Upper lobe of right lung (tissue), 1 donor: ENCODE measurements at regions not wholly inside any gene's neighbourhood (a gene's known extent, or its start where the extent isn't known, plus 50 kb on each side); places are given as distances from the start of the nearest gene placed in this dataset.

ENCODE experiments used
- ATAC-seq: fragments of 200-7000 bp; cut with Tn5 transposase; one replicate; pipeline ENCODE4 v1.9.1; 2020; ENCODE audit warnings: mild to moderate bottlenecking, moderate library complexity
- DNase-seq: peaks from one replicate; pipeline ENCODE4 v3.0.0-alpha.2; 2020
- H3K27ac ChIP-seq: fragments of 200-600 bp; one replicate; pipeline ENCODE4 v1.8.0; 2022
- H3K27me3 ChIP-seq: fragments of 200-600 bp; one replicate; pipeline ENCODE4 v1.8.0; 2022; ENCODE audit warnings: mild to moderate bottlenecking
- H3K36me3 ChIP-seq: fragments of 200-600 bp; one replicate; pipeline ENCODE4 v1.8.0; 2022
- H3K4me1 ChIP-seq: fragments of 200-600 bp; one replicate; pipeline ENCODE4 v1.8.0; 2022
- H3K4me3 ChIP-seq: fragments of 200-600 bp; one replicate; pipeline ENCODE4 v1.8.0; 2022; ENCODE audit warnings: mild to moderate bottlenecking
- H3K9me3 ChIP-seq: fragments of 200-600 bp; one replicate; pipeline ENCODE4 v1.8.0; 2022
- CTCF ChIP-seq: fragments of 200-600 bp; IDR thresholded peaks from one replicate; pipeline ENCODE4 v1.8.0; 2022; ENCODE audit warnings: antibody characterized with exemption
- intact Hi-C: fragments of 100-400 bp; cut with DNase I; formaldehyde crosslinking; loops from one replicate; pipeline ENCODE4 v1.11.0; 2022
- donor health status: DM: no; HTN: yes; CAD: no; lungs with severe emphysema.

- peak; percentile 68 for ATAC-seq
- TF ChIP-seq CTCF: no peak
- no peaks in the 10 kb centered on the region for H3K36me3 ChIP-seq
- H3K4me1 ChIP-seq: no peaks in the 10 kb centered on the region
- no peak overlapping the region for H3K4me3 ChIP-seq
- DNase-seq: no peak
- no peak overlapping the region for H3K27ac ChIP-seq
- H3K9me3 ChIP-seq: no peaks in the 10 kb centered on the region
- intact Hi-C loops: no loop called here
- no peaks in the 10 kb centered on the region for H3K27me3 ChIP-seq
Observed at GRCh38 chr3:144109944-144110343, 138.3 kb downstream of the DIPK2A start.

GRCh38 chr3:144112036-144112435 is 140.4 kb downstream of the DIPK2A start:
- ATAC-seq: no peak

GRCh38 chr3:144112437-144112836 is 140.8 kb downstream of the DIPK2A start:
- H3K36me3 ChIP-seq: no peaks in the 10 kb centered on the region
- TF ChIP-seq CTCF: no peak
- DNase-seq (no peak), ATAC-seq (no peak)
- no peaks in the 10 kb centered on the region for H3K27me3 ChIP-seq
- H3K4me1 ChIP-seq: no peaks in the 10 kb centered on the region
- H3K4me3 ChIP-seq: no peak overlapping the region
- no peaks in the 10 kb centered on the region for H3K9me3 ChIP-seq
- intact Hi-C loops: no loop called here
- no peak overlapping the region for H3K27ac ChIP-seq

More at GRCh38 chr3:144112036-144112435, 140.4 kb downstream of the DIPK2A start:
- H3K36me3 ChIP-seq: no peaks in the 10 kb centered on the region
- no peak overlapping the region for H3K27ac ChIP-seq
- H3K27me3 ChIP-seq: no peaks in the 10 kb centered on the region
- TF ChIP-seq CTCF: no peak
- no peaks in the 10 kb centered on the region for H3K4me1 ChIP-seq
- DNase-seq: no peak
- no peak overlapping the region for H3K4me3 ChIP-seq
- H3K9me3 ChIP-seq: no peaks in the 10 kb centered on the region
- intact Hi-C loops: no loop called here

DNA sequence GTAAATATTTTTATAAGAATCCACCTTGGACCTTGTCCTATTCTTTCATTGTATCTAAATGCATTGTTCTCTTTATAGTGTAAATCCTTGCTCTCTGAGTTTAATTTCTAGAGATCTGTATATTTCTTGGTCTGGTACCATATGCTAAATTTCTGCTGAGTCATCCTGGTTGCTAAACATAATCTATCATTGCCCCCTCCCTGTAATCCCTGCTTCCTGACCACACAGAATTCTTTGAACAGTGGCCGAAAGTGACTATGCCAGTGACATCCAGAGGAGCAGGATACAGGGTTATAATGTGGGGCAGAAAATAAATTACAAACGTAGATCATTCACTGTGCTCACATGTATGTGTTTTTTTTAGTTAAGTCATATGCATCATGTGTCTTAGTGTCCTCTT is 143.1 kb downstream of the DIPK2A start:
- intact Hi-C loops: no loop called here
- no peak for ATAC-seq
- no peaks in the 10 kb centered on the region for H3K36me3 ChIP-seq
- H3K4me3 ChIP-seq: no peak overlapping the region
- H3K27me3 ChIP-seq: no peaks in the 10 kb centered on the region
- no peak for TF ChIP-seq CTCF
- no peaks in the 10 kb centered on the region for H3K4me1 ChIP-seq
- H3K9me3 ChIP-seq: no peaks in the 10 kb centered on the region
- H3K27ac ChIP-seq: no peak overlapping the region
- DNase-seq: no peak

DNA sequence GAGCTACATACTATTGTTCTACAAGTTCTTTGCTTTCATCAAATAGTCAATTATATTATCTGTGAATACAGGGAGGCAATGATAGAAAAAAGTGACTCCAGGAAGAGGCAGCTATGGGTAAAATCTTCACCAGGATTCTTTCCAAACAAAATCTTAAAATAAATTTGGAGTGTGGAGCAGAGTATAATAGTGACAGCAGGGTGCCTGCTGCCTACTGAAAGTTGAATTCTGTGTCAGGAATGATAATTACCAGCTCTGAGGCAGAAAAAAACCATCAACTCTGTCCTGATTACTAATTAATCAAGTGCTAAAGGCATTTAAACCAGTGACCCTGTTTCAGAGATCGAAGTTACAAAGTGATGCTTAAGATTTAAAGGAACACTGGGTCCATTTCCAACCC is 148.0 kb downstream of the DIPK2A start:
- intact Hi-C loops: no loop called here
- ATAC-seq (no peak), DNase-seq (no peak)
- no peak overlapping the region for H3K4me3 ChIP-seq
- TF ChIP-seq CTCF: no peak
- H3K27ac ChIP-seq: no peak overlapping the region
- H3K9me3 ChIP-seq: no peaks in the 10 kb centered on the region
- no peaks in the 10 kb centered on the region for H3K4me1 ChIP-seq
- H3K36me3 ChIP-seq: no peaks in the 10 kb centered on the region
- H3K27me3 ChIP-seq: no peaks in the 10 kb centered on the region

DNA sequence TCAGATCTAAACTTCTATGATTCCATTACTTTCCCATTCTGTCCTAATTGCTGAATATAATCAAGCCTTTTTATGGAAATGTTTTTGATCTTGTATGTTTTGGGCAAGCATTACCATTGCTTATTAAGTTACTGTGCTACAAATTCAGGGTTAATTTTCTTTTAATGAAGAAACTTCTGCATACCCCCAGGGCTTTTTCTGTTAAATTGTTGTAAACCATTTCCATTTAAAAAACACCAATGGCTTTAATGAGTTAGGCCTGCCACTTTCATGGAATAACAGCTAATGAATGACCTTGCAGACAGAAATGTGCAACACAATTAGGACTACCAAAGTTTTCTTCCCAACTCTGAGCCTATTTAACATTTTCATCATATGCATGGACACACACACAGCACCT is 150.0 kb downstream of the DIPK2A start:
- Histone ChIP-seq H3K36me3 (no peaks in the 10 kb centered on the region), H3K4me3 (no peak overlapping the region), H3K27ac (no peak overlapping the region), H3K27me3 (no peaks in the 10 kb centered on the region), H3K9me3 (no peaks in the 10 kb centered on the region), H3K4me1 (no peaks in the 10 kb centered on the region)
- DNase-seq: no peak
- no peak for ATAC-seq
- TF ChIP-seq CTCF: no peak
- intact Hi-C loops: no loop called here
